Transverse colon (tissue), 4 donors: ENCODE measurements at regions not wholly inside any gene's neighbourhood (a gene's known extent, or its start where the extent isn't known, plus 50 kb on each side); places are given as distances from the start of the nearest gene placed in this dataset.

Experiments used
- DNase-seq: peaks from one replicate; pipeline ENCODE4 v3.0.0-alpha.2; 2019
- H3K27ac ChIP-seq, 4 donors: fragments of 200-600 bp; sonication (generic); 2 replicates each; pipeline ENCODE4 v1.5.1; 2016 to 2018; ENCODE audit warnings: inconsistent platforms in 4 of 4
- H3K27me3 ChIP-seq: fragments of 200-600 bp; sonication (generic); 2 replicates; pipeline ENCODE4 v1.5.1; 2017; ENCODE audit warnings: inconsistent platforms
- H3K36me3 ChIP-seq, 4 donors: fragments of 200-600 bp; sonication (generic); 2 replicates each; pipeline ENCODE4 v1.5.1; 2017 to 2019; ENCODE audit warnings: inconsistent platforms in 4 of 4
- H3K4me1 ChIP-seq, 4 donors: fragments of 200-600 bp; sonication (generic); 2 replicates each; pipeline ENCODE4 v1.5.1; 2017 to 2020; ENCODE audit warnings: inconsistent platforms in 4 of 4
- H3K4me3 ChIP-seq, 4 donors: fragments of 200-600 bp; sonication (generic); 1 replicate in 1 of 4; 2 replicates in 3 of 4; pipeline versions ENCODE4 v1.5.1 to v1.6.1; 2017 to 2019; ENCODE audit warnings: inconsistent platforms in 4 of 4
- H3K9me3 ChIP-seq, 2 donors: fragments of 200-600 bp; sonication (generic); 2 replicates each; pipeline ENCODE4 v1.5.1; 2017 to 2019; ENCODE audit warnings: inconsistent platforms in 2 of 2
- EP300 ChIP-seq: sonication (generic); formaldehyde crosslinking; IDR thresholded peaks from one replicate; pipeline ENCODE4 v1.6.1; 2017; ENCODE audit warnings: antibody characterized with exemption, low read depth
- POLR2A ChIP-seq: fragments of 450-650 bp; IDR thresholded peaks from one replicate; pipeline ENCODE4 v1.6.1; 2016; ENCODE audit warnings: antibody characterized with exemption, mild to moderate bottlenecking, moderate library complexity
- POLR2AphosphoS5 ChIP-seq, 3 donors: sonication (generic); formaldehyde crosslinking; IDR thresholded peaks; one replicate each; pipeline ENCODE4 v1.6.1; 2016; ENCODE audit warnings: antibody characterized with exemption in 3 of 3
- WGBS, 2 donors: methylation state at CpG; one replicate each; pipeline ENCODE4 v1.1.5; 2018; ENCODE audit warnings: low coverage in 1 of 2; 5-methylcytosine and 5-hydroxymethylcytosine counted together
- in situ Hi-C, 4 donors: fragments of 200-750 bp; cut with MboI; loops; one replicate each; pipeline versions ENCODE4 v1.15.0 to v1.15.1; 2017; ENCODE audit warnings: low sequenced_read_pairs in 3 of 4, low pct_ligation_motif_present in 1 of 4, low pct_unique_long_range_greater_than_20kb in 1 of 4
- intact Hi-C: fragments of 100-400 bp; cut with DNase I; formaldehyde crosslinking; loops from one replicate; pipeline ENCODE4 v1.15.1; 2023; ENCODE audit warnings: low total_unique reads
- TF ChIP-seq, protein P1 (sequence below), 5 experiments: fragments of 200-600 bp in 3 of 5; fragments of 450-650 bp in 2 of 5; sonication (generic) in 3 of 5; IDR thresholded peaks; 1 replicate in 2 of 5; 2 replicates in 3 of 5; pipeline ENCODE4 v1.5.1; 2016 to 2017; ENCODE audit warnings: antibody characterized with exemption in 5 of 5, inconsistent platforms in 3 of 5, mild to moderate bottlenecking in 2 of 5, moderate library complexity in 1 of 5

DNA sequence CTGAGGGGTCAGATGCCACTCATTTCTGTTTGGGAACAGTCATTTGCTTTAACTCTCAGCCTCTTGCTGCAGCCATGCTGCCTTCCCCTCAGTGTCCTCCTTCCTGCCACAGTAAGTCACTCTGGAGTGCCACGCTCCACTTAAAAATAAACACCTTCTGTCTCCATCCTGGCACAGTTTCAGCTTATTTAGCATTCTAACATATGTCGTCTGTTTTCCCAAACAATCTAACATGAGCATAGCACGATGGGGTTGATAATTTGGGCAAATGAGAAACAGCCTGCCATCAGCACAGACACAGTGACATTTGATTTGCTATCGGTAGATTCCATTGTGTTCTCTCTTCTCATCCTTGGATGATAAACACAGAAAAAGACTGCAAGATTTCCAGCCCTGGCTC, 768.6 kb downstream of the UQCRFS1 start:
- in situ Hi-C loops (no loop called here), intact Hi-C loops (no loop called here)
- Histone ChIP-seq H3K27ac (peak overlapping the region in 1 of 4 donors; percentile 15), H3K9me3 (no peaks in the 10 kb centered on the region), H3K4me1 (peaks cover 0 to 15% (median 0%) of the 10 kb centered on the region in 4 donors), H3K36me3 (no peaks in the 10 kb centered on the region), H3K4me3 (no peak overlapping the region), H3K27me3 (no peaks in the 10 kb centered on the region)
- no peak for DNase-seq
- no peak for TF ChIP-seq POLR2AphosphoS5 (IDR thresholded peaks at IDR 0.05)
- no peak for TF ChIP-seq EP300
- TF ChIP-seq POLR2A = no peak
- TF ChIP-seq, protein P1, sequence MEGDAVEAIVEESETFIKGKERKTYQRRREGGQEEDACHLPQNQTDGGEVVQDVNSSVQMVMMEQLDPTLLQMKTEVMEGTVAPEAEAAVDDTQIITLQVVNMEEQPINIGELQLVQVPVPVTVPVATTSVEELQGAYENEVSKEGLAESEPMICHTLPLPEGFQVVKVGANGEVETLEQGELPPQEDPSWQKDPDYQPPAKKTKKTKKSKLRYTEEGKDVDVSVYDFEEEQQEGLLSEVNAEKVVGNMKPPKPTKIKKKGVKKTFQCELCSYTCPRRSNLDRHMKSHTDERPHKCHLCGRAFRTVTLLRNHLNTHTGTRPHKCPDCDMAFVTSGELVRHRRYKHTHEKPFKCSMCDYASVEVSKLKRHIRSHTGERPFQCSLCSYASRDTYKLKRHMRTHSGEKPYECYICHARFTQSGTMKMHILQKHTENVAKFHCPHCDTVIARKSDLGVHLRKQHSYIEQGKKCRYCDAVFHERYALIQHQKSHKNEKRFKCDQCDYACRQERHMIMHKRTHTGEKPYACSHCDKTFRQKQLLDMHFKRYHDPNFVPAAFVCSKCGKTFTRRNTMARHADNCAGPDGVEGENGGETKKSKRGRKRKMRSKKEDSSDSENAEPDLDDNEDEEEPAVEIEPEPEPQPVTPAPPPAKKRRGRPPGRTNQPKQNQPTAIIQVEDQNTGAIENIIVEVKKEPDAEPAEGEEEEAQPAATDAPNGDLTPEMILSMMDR (IDR thresholded peaks at IDR 0.05) = no peak
- WGBS, 2 donors = 72 to 79% methylated on average over 2 to 4 of the region's 4 CpGs

DNA sequence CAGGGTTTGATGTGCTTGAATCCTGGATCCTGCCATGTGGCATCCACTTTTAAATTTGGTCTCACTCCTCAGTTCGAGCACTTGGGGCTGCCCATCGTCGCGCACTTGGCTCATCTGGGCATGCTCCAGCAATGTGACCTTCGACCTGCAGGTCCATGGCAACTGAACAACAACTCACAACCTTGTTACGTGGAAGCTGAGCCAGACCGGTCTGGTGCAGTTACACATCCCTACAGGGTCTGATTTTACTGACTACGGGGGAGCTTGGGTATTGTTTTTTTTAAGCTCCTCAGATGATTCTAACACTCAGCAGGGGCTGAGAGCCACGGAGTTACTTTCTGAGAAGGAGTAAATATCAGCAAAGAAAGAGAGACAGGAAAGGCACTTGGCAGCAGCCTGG, 769.6 kb downstream of the UQCRFS1 start:
- in situ Hi-C loops = no loop called here
- intact Hi-C loops = no loop called here
- TF ChIP-seq, protein P1 (IDR thresholded peaks at IDR 0.05) = no peak
- TF ChIP-seq POLR2A = no peak
- no peak for TF ChIP-seq POLR2AphosphoS5 (IDR thresholded peaks at IDR 0.05)
- no peak for TF ChIP-seq EP300
- Histone ChIP-seq H3K27ac (peak overlapping the region in 2 of 4 donors; percentile 8 to 34), H3K4me3 (no peak overlapping the region), H3K9me3 (no peaks in the 10 kb centered on the region), H3K36me3 (no peaks in the 10 kb centered on the region), H3K4me1 (peaks cover 0 to 12% (median 0%) of the 10 kb centered on the region in 4 donors), H3K27me3 (no peaks in the 10 kb centered on the region)
- 69% methylated on average over 9 of the region's 9 CpGs; no CpG with 5 or more reads in 1 of the 2 donors for WGBS, 2 donors
- peak; percentile 32 for DNase-seq

DNA sequence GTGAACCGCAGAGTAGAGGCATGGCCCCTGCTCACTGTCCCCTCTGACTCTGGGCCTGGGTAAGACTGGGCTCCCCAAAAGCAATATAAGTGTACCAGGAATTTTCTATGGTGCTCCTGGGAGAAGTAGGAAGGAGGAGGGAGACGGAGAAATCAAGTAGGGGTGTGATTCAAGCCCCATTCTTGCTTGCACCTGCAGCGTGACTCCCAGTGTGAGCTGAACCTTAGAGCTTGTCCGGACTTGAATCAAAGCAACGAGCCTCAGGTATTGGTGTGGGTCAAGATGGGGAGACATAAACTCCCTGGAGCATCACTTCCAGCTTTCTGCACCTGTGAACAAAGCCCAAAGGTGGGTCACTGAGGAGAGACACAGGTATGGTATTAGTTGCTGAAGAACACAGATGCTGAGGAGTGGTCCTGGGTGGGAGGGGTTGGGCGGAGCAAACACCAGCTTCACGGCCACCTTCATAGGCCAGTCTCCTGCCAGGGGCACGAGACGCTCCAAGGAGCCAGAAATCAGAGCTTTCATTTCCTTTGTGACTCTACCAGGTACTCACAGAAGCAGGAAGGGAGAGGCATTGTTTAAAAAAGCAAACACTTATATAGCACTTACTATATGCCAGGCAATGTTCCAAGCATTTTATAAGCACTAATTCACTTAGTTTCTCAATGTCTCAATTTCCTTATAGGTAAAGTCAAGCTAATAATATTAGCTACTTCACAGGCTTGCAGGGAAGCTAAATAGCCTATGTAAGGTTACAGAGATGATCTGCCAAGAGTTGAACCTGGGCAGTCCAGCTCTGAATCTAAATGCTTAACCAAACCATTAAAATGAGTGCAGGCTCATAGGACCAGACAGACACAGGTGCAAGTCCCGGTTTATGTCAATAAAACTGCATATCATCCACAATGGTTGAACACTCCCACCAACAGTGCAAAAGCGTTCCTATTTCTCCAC, 775.3 kb downstream of the UQCRFS1 start:
- no peak for DNase-seq
- Histone ChIP-seq H3K4me1 (peaks cover 0 to 31% (median 16%) of the 10 kb centered on the region in 4 donors), H3K9me3 (no peaks in the 10 kb centered on the region), H3K27me3 (no peaks in the 10 kb centered on the region), H3K4me3 (no peak overlapping the region), H3K36me3 (no peaks in the 10 kb centered on the region), H3K27ac (peak overlapping the region; percentile 44 to 69 (median 56))
- in situ Hi-C loops = no loop called here
- WGBS, 2 donors = 52 to 72% methylated on average over 5 to 11 of the region's 11 CpGs
- TF ChIP-seq EP300 (no peak), POLR2AphosphoS5 (IDR thresholded peaks at IDR 0.05) (no peak), POLR2A (no peak)
- TF ChIP-seq, protein P1 (IDR thresholded peaks at IDR 0.05) = no peak
- intact Hi-C loops = no loop called here

DNA sequence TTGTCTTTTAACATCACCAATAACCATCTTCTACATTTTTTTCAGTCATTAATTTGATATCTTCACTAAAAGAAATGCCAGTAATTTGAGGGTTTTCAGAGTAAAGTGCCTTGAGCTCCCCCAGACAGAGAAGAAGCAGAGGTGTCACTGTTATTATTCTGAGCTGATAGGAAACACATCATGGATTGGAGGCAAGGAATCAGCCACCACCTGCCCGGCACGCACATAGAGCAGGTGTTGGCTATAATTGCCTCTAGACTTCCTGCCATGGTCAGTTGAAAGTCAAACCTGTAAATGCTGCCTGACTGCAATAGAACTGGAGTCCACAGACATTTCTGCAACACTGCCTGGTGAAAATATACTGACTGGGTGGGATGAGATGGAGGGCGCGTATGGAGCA, 776.6 kb downstream of the UQCRFS1 start:
- Histone ChIP-seq H3K27me3 (no peaks in the 10 kb centered on the region), H3K4me3 (no peak overlapping the region), H3K9me3 (no peaks in the 10 kb centered on the region), H3K4me1 (peaks cover 0 to 31% (median 16%) of the 10 kb centered on the region in 4 donors), H3K36me3 (no peaks in the 10 kb centered on the region), H3K27ac (peak overlapping the region in 1 of 4 donors; percentile 9)
- 71 to 90% methylated on average over 2 to 4 of the region's 4 CpGs for WGBS, 2 donors
- intact Hi-C loops (no loop called here), in situ Hi-C loops (no loop called here)
- TF ChIP-seq POLR2AphosphoS5 (IDR thresholded peaks at IDR 0.05) (peak in 2 of 3 donors; percentile 15 to 51), EP300 (no peak), POLR2A (no peak)
- TF ChIP-seq, protein P1 (IDR thresholded peaks at IDR 0.05) = no peak
- DNase-seq = peak; percentile 27
